Myocyte (in vitro differentiated cells): ENCODE measurements at regions not wholly inside any gene's neighbourhood (a gene's known extent, or its start where the extent isn't known, plus 50 kb on each side); places are given as distances from the start of the nearest gene placed in this dataset.
"Not testable (repeated sequence)": the region's sequence is repeated elsewhere in the genome, so short reads cannot be mapped to it uniquely, and the experiment has no call there.

Experiments
- DNase-seq: peaks from one replicate; pipeline ENCODE4 v3.0.0-alpha.2; 2012; ENCODE audit warnings: low read depth

DNA sequence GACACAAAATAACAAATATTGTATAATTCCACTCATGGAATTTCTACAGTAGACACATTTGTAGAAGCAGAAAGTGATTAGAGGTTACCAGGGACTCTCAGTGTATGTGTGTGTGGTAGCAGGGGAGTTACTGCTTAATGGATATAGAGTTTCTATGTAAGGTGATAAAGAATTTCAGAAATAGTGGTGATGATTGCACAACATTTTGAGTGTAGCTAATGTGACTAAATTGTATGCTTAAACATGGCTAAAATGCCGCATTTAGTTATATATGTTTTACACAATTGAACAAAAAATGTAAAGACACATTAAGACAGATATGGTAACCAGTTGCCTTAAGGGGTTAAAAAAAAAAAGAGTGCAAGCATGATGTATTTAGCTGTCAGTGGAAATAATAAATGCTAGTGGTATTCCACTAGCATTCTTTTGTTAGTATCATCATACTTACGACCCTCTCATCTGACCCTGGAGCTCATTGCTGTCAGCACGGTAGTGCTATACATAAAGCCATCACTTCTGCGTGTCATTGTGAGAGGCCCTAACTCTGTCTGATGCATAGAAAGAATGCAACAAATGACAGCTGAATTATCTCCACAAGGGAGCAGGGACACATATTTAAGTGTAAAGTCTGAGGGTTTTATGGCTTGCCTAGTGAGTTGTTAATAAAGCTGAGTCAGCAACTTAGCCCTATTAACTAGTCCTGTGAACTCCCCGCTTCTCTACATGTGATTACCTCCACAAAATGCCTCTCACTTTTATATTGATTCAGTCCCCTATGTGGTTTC is 134.1 kb upstream of the RXFP2 start:
- no peak for DNase-seq

DNA sequence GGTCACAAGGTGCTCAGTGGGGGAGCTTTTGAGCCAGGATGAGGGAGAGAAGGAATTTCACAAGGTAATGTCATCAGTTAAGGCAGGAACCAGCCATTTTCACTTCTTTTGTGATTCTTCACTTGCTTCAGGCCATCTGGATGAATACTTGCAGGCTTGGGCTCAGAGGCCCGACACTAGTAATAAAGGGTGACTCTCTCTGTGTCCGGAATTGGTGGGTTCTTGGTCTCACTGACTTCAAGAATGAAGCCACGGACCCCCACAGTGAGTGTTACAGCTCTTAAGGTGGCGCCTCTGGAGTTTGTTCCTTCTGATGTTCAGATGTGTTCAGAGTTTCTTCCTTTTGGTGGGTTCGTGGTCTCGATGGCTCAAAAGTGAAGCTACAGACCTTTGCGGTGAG is 131.8 kb upstream of the RXFP2 start:
- DNase-seq, result not testable (repeated sequence)

DNA sequence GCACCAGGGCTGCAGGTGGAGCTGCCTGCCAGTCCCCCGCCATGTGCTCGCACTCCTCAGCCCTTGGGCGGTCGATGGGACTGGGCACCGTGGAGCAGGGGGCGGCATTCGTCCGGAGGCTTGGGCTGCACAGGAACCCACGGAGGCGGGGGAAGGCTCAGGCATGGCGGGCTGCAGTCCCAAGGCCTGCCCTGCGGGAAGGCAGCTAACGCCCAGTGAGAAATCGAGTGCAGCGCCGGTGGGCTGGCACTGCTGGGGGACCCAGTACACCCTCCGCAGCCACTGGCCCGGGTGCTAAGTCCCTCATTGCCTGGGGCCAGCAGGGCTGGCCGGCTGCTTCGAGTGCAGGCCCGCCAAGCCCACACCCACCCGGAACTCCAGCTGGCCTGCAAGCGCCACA is 130.5 kb upstream of the RXFP2 start:
- DNase-seq, result not testable (repeated sequence)

DNA sequence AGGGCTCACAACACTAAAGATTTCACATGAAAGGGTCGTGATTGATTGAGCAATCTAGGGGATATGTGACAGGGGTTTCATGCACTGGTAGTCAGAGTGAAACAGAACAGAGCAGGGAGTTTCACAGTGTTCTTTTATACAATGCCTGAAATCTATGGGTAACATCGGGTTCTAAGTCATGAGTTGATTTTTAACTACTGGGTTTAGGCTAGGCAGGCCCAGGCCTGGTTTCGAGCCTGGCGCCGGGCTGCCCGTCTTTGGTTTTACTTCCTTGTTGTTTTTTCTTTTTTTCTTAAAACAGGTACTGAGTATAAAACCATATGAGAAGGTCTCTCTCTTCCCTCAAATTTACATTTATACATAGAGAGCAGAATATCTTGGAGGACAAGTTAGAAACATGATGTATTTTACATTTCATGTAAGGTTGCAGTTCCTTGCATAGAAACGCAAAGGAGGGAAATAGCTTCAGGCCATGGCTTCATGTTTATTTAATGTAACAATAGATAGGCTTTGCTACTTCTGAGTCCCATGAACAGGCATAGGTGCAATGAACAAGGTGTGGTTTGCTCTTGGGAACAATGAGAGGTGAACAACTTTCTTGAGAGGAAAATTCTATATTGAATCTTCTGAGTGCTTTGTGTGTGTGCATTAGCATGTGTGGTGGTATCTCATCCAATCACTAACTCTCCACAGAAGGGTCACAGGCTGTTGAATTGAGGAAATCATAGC is 128.9 kb upstream of the RXFP2 start:
- no peak for DNase-seq

DNA sequence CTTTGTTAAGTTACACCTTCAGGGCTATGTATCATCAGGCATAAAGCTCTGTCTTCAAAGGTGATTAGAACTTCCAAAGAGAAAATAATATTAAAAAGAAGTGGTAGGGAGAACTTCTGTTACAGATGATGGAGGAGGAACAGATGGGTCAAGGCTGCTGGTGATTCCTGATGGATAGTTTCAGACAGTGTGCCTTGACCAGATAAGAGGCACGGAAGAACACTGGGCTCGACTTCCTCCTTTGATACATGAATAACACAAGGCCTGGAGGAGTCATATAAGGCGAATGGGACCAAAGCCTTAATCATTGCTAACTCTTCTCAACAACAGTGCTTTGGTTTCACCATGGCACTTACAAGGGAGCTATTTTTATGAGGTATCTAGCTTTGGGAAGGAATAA is 128.1 kb upstream of the RXFP2 start:
- DNase-seq, result no peak

DNA sequence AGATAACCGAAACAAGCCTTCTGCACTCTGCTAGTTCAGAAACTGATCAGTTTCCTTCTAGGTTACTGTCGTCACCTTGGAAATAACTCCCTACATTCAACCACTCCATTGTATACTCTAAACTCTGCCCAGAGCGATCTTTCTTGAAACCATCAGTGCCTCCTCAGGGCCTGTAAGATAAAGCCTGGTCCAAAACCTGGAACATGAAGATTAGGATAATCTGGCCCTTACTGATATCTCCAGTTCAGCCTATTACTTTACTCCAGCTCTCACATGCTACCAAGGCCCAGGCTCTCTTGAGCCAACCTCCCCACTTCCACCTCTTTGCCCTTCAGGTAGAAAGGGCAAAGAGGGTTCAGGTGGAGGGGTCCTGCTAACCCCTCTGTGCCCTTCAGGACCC is 125.3 kb upstream of the RXFP2 start:
- no peak for DNase-seq

DNA sequence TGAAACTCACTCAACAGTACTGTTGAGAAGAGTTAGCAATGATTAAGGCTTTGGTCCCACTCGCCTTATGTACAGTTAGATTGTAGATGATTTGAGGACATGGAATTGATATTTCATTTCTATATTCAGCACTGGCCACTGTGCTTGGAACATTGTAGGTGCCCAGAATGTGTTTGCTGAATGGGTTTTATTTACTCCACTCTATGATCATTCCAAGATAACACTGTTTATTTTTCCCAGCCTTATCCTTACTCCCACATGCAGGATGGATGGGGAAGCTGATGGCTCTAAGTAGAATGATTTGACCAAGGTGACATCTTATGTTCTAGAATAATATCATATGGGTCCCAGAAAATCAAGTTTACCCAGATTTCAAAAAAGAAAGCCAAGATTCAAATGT is 124.6 kb upstream of the RXFP2 start:
- DNase-seq, result no peak

DNA sequence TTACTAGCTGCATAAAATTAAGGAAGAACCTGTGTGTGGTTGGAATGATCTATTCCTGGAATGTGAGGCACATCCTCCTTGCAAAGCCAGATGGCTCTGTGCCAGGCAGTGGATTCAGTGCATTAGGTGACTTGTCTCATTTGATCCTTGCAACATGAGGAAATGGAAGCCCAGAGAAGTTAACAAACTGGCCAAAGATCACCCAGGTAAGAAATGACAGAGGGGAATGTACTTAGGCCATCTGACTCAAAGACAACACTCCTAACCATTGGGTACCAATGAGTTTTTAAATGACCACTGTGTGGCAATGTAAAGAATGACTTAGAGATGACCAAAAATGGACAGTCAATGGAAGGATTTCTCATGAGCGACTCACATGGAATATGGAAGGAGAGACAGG is 114.2 kb upstream of the RXFP2 start:
- peak; percentile 56 for DNase-seq

DNA sequence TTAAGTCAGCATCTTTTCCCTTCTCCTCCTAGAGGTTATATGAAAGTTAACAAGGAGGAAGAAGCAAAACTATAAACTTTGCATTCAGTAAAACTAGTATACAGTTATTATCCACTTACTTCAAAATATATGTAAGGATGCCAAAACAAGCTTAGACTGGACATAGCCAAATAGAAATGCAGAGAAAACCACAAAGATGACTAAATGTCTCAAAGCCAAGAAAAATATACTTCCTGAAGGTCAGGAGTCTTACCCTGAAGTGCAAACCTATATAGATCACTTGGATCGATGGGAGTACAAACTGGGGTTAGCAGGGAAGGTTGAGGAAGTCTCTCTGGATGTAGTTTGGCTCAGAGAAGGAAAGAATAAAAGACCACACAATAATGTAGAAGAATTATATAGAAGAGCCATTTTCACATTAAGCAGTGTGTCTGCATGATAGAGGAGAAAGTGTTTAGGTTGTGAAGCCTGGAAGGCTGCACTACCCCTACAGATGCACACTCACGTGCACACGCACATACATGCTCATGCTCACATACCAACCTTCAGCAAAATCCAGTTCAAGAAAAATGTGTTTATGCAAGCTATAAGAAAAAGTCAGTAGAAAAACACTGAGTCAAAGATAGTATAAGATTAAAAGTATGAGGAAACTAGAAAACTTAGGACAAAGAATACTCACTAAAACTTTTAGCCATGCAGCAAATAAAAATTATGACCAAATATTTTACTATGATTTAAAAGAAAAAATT is 112.1 kb upstream of the RXFP2 start:
- no peak for DNase-seq

DNA sequence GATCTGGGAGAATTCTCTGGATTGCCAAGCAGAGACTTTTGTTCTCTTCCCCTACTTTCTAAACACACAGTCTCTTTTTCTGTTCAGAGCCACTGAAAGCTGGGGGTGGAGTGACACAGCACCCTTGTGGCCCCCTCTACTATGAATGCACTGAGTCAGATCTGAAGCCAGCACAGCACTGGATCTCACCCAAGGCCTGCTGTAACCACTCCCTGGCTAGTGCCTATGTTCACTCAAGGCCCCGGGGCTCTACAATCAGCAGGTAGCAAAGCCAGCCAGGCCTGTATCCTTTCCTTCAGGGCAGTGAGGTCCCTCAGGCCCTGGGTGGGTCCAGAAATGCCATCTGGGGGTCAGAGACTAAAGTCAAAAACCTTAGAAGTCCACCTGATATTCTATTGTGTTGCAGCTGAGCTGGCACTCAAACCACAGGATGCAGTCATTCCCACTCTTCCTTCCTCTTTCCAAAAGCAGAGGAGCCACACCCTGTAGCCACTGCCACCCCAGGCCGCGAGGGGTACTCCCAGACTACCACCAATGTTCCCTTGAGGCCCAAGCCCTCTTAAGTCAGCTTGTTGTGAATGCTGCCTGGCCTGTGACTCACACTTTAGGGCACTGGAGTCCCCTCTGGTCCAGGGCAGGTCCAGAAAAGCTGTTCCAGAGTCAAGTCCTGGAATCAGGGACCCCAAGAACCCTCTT is 110.1 kb upstream of the RXFP2 start:
- DNase-seq, result peak; percentile 80

DNA sequence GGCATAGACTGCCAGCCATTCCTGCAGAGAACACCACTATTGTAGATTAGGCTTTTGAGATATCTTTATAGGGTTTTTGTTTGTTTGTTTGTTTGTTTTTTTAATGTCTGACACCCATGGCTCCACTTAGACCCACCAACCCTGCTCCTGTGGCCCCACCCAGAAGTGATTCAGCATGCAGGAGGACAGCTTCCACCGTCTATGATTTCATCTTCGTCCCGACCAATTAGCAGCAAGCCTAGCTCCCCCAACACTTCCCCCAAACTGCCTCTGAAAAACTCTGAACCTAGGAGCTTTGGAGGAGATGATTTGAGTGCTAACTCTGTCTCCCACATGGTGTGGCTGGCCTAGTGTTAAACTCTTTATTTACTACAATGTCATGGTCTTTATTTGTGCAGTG is 108.3 kb upstream of the RXFP2 start:
- no peak for DNase-seq

DNA sequence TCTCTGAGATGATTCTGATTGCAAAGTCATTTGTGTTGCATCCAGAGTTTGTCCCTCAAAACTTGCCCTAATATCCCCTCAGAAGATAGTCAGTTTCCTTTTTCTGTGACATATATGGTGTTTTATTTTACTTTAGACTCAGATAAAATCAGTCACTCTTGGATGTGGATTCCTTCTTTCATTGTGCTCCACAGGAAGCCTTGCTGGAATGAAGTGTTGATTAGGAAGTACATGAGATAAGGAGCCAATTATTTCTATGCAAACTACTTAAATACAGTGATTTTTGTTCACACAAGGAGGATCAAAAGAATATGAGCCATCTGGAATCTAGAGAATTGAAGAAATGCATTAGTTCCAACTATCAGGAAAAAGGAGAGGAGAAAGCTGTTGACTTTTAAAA is 107.6 kb upstream of the RXFP2 start:
- no peak for DNase-seq

DNA sequence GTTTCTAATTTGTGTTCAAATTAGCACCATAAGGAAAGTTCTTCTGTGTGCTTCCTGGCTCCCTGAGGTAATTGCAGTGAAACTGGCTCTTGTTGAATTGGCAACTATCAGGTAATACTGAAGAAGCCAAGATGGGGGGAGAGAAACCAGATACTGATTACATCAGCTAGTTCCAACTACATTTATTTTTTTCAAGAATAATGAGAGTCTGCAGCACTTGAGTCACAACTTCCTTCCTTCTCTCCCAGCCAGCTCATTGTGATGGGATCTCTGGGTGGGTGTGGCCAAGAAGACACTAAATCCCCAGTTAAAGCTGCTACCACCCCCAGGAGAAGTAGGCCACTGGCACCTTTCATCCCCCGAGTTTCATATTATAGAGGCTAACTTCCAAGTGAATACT is 100.7 kb upstream of the RXFP2 start:
- peak; percentile 22 for DNase-seq

DNA sequence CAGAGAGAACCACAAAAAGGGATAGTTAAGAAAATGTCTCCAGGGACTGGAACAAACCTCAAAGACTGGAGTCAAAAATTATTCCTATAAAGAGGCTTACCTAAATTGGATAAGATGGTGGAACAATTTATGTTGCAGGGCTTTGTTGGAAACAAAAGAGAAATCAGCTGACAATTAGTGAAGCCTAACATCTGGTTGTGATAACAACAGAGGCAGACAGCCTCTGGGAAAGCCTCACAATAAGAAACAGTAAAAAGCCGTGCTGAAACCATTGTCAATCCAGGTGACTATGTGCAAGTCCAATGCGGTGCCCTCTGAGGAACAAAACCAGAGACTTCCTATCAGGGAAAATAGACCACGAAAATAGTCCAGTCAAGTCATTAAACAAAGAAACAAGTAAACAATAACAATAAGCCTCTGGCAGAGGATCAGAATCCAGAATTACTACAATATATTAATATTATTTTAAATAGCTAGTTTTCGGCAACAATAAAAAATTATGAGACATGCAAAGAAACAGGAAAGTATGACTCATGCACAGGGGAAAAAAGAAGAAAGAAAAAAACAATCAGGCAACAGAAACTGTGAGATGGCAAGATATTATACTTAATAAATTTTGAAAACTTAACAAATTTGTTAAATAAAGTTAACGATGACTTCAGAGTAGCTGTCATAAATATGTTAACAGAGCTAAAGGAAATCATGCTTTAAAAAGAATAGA is 99.7 kb upstream of the RXFP2 start:
- peak; percentile 16 for DNase-seq

DNA sequence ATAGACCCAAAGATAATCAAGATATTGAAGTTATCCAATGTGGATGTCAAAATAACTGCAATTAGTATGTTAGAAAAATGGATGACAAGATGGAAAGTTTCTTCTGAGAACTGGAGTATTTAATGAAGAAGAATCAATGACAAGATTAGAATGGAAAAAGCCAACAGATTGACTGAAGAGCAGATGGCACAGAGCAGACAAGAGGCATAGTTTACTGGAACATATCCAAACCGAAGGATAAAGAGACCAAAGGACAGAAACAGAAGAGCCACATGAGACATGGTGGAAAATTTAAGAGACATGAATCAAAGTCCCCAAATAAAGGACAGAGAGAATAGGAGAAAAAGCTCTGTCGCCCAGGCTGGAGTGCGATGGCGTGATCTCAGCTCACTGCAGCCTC is 89.6 kb upstream of the RXFP2 start:
- peak; percentile 56 for DNase-seq

DNA sequence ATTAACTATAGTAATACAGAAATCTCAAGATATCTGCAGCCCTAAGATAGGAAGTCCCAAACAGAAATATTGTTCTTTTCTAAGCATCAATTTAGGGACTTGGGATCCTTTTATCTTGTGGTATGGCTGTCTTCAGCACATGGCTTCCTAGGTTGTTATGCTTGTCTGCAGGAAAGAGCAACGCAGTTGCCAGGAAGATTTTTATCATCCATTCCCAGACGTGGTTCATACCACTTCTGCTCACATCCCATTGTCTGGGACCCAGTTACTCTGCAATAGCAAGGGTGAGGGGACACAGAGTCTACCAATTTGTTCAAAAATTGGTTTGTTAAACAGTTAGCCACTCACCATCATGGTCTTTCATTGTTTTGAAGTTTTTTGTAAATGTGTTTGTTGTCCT is 85.6 kb upstream of the RXFP2 start:
- no peak for DNase-seq

DNA sequence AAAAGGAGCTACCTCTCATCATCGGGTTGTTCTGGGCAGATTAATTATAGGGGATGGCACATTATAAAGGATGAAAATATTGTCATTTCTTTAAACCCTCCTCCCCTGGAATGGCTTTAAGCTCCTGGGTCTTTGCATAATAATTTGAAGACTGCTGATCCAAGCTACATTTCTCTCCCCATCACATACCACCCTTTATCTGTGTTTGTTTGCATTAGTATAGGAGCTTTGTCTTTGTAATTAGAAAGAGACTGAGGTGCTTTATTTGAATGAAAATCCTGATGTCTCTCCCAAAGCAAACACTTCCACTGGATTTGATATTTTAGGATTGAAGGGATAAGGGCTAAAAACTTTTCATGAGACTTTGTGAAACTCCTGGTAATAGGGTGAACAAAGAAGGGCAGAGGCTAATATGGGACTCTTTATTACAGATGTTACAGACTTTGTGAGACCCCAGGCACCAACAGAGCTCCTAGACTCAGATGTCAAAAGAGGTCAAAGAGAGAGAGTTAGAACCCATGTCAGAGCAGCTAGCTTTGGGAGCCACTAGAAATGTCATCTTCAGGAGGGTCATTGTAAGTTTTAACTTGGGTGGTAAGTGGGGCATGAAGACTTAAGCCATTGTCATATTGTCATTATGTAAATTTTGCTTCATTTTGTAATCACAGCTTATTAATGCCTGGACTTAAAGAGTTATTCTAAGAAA is 75.3 kb upstream of the RXFP2 start:
- DNase-seq, result no peak

DNA sequence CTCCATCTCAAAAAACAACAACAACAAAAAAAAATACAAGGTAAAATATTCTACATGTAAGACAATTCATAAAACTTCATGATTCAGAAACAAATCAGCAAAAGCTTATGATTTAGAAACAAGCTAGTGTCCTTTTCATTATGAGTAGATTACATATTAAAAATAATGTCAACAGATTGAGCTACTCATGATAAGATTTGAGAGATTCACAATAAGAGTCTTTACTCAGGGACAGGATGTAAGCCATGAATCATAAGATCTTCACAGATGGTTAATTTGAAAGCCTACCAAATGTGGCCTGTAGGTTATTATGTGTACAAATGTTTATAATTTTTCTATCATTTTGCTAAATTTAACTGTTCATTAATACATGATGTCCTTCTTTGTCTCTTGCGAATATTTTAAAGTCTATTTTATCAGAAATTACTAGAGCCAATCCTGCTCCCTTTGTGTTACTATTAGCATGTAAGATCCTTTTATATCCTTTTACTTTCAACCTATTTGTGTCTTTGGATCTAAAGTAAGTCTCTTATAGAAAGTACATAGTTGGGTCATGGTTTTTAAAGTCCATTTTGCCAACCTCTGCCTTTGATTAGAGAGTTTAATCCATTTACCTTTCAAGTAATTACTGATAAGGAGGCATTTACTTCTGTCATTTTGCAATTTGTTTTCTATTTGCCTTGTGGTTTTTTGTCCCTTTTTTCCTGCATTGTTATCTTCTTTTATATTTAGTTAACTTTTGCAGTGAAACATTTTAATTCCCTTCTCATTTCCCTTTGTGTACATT is 68.3 kb upstream of the RXFP2 start:
- DNase-seq, result no peak

DNA sequence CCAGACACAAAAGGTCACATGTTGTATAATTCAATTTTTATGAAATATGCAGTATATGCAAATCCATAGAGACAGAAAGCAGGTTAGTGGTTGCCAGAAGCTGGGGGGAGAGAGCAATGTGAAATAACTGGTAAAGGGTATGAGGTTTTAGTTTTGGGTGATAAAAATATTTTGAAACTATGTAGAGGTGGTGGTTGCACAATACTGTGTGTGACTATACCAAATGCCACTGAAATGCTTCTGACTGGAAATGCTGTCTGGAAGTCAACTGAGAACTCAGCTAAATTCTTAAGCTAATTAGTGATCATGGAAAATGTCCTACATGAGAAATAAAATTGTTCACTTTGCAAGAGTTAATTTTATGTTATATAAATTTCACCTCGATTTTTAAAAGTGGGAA is 65.3 kb upstream of the RXFP2 start:
- DNase-seq, result no peak
